ENCODE measurements at regions not wholly inside any gene's neighbourhood (a gene's known extent, or its start where the extent isn't known, plus 50 kb on each side); places are given as distances from the start of the nearest gene placed in this dataset.

DNA sequence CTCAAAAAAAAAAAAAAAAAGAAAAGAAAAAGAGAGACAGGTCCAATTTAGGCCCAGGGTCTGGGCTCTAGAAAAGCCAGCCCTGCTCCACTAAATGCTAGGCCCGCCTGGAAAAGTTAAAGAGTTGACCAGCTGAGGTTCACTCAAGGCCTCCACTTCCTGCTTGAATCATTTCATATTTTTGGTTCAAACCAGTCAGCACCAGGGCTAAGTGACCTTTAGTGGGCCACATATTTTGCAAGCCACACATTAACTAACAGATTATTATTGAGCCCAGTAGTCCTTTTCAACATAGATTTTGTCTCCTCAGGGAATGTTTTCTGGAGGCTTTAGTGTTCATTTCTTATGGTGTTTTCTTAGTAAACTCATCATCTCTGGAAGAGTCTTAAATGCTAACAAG, 156.6 kb downstream of the TLR4 start:
- Histone ChIP-seq H2BK120ac (ENCODE audit: low read depth, low read length, poor library complexity, severe bottlenecking) (no peak overlapping the region), H3K56ac (ENCODE audit: insufficient read length, low read depth, low read length) (no peak overlapping the region), H3K18ac (ENCODE audit: insufficient read length, low read depth, low read length) (no peak overlapping the region), H3K4me1 (ENCODE audit: insufficient read depth, low read length) (peaks cover 3% of the 10 kb centered on the region; the same call in 1 of the 2 replicates), H3K27ac (ENCODE audit: insufficient read length, low read depth, low read length) (no peak overlapping the region), H3T11ph (ENCODE audit: low read length) (no peak overlapping the region), H3K4ac (ENCODE audit: low read depth, low read length) (no peak overlapping the region), H3K9ac (ENCODE audit: extremely low read depth, insufficient read length, low read length) (no peak overlapping the region), H2BK15ac (ENCODE audit: low read depth, low read length) (no peak overlapping the region), H2AFZ (ENCODE audit: low read length) (no peak overlapping the region), H4K5ac (ENCODE audit: insufficient read length, low read depth, low read length) (no peak overlapping the region), H2BK20ac (ENCODE audit: low read depth, low read length, poor library complexity, severe bottlenecking) (no peak overlapping the region), H3K9me3 (ENCODE audit: control insufficient read depth, low read depth, low read length) (no peaks in the 10 kb centered on the region), H2BK5ac (ENCODE audit: insufficient read length, low read length) (no peak overlapping the region), H4K20me1 (ENCODE audit: control insufficient read depth, insufficient read depth, insufficient read length) (no peaks in the 10 kb centered on the region), H3K23me2 (ENCODE audit: insufficient read length, low read depth, low read length, poor library complexity, severe bottlenecking) (no peaks in the 10 kb centered on the region), H3K27me3 (ENCODE audit: insufficient read depth, low read length) (no peaks in the 10 kb centered on the region), H3K4me2 (ENCODE audit: insufficient read depth, insufficient read length, low read length) (no peak overlapping the region), H3K14ac (ENCODE audit: insufficient read depth, low read length) (no peak overlapping the region), H3K23ac (ENCODE audit: insufficient read length, low read depth, low read length) (no peak overlapping the region), H4K91ac (ENCODE audit: insufficient read length, low read depth, low read length) (no peak overlapping the region), H3K79me1 (ENCODE audit: insufficient read depth, low read depth, low read length, poor library complexity, severe bottlenecking) (no peaks in the 10 kb centered on the region), H3K79me2 (ENCODE audit: insufficient read depth, low read length) (no peaks in the 10 kb centered on the region), H2BK12ac (ENCODE audit: insufficient read length, low read depth, low read length) (no peak overlapping the region), H4K8ac (replicated peaks; ENCODE audit: insufficient read length, low read depth, low read length) (no peak overlapping the region), H2AK5ac (ENCODE audit: insufficient read length, low read length) (no peak overlapping the region)
- Mint-ChIP-seq H3K4me3 (no peak overlapping the region), H3K27me3 (ENCODE audit: low read depth) (no peaks in the 10 kb centered on the region; the same call in 1 of the 2 replicates), H3K9me3 (no peaks in the 10 kb centered on the region), H3K27ac (no peak overlapping the region), H3K36me3 (ENCODE audit: insufficient read depth in 1 of 3, low read depth in 3 of 3) (no peaks in the 10 kb centered on the region), H3K4me1 (peaks cover 7 to 11% of the 10 kb centered on the region in 2 experiments)
- no CpG with 5 or more reads among the region's 1 CpG for WGBS (ENCODE audit: extremely low coverage, insufficient read length, low lambda C conversion rate)
- TF ChIP-seq, protein P1, sequence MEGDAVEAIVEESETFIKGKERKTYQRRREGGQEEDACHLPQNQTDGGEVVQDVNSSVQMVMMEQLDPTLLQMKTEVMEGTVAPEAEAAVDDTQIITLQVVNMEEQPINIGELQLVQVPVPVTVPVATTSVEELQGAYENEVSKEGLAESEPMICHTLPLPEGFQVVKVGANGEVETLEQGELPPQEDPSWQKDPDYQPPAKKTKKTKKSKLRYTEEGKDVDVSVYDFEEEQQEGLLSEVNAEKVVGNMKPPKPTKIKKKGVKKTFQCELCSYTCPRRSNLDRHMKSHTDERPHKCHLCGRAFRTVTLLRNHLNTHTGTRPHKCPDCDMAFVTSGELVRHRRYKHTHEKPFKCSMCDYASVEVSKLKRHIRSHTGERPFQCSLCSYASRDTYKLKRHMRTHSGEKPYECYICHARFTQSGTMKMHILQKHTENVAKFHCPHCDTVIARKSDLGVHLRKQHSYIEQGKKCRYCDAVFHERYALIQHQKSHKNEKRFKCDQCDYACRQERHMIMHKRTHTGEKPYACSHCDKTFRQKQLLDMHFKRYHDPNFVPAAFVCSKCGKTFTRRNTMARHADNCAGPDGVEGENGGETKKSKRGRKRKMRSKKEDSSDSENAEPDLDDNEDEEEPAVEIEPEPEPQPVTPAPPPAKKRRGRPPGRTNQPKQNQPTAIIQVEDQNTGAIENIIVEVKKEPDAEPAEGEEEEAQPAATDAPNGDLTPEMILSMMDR (conservative IDR thresholded peaks at IDR 0.05), result no peak
- no peak for DNase-seq

Data from H9 (cell line).